ENCODE measurements at regions not wholly inside any gene's neighbourhood (a gene's known extent, or its start where the extent isn't known, plus 50 kb on each side); places are given as distances from the start of the nearest gene placed in this dataset.

- H3K4me1 Mint-ChIP-seq: no peaks in the 10 kb centered on the region
- H3K27ac Mint-ChIP-seq: no peak overlapping the region
- H3K4me3 Mint-ChIP-seq: no peak overlapping the region
- CTCF ChIA-PET: no interaction called here
- no peak for DNase-seq
- peaks cover 5% of the 10 kb centered on the region for H3K36me3 Mint-ChIP-seq
- H3K9me3 Mint-ChIP-seq (ENCODE audit: low read depth): no peaks in the 10 kb centered on the region
- ATAC-seq: no peak
- no peaks in the 10 kb centered on the region for H3K27me3 Mint-ChIP-seq
These were observed 262.8 kb downstream of the LTN1 start for GRCh38 chr21:28729887-28730286.

GRCh38 chr21:28727809-28728208 is 264.9 kb downstream of the LTN1 start:
- DNase-seq (no peak), ATAC-seq (no peak)
- Mint-ChIP-seq H3K4me1 (no peaks in the 10 kb centered on the region), H3K36me3 (peaks cover 7% of the 10 kb centered on the region), H3K4me3 (no peak overlapping the region), H3K27me3 (no peaks in the 10 kb centered on the region), H3K27ac (no peak overlapping the region), H3K9me3 (ENCODE audit: low read depth) (no peaks in the 10 kb centered on the region)
- CTCF ChIA-PET: interaction anchor here (0.9 kb wide), 1 partner anchor 17 kb away, joined by 4 read pairs; no protein-coding TSS in a partner anchor

GRCh38 chr21:28725396-28725795 is 267.3 kb downstream of the LTN1 start:
- no peaks in the 10 kb centered on the region for H3K4me1 Mint-ChIP-seq
- no peaks in the 10 kb centered on the region for H3K27me3 Mint-ChIP-seq
- DNase-seq (no peak), ATAC-seq (no peak)
- CTCF ChIA-PET: interaction anchor here (1.7 kb wide), 1 partner anchor 20 kb away, joined by 6 read pairs; no protein-coding TSS in a partner anchor
- H3K27ac Mint-ChIP-seq: no peak overlapping the region
- H3K4me3 Mint-ChIP-seq: no peak overlapping the region
- H3K9me3 Mint-ChIP-seq (ENCODE audit: low read depth): no peaks in the 10 kb centered on the region
- H3K36me3 Mint-ChIP-seq: peaks cover 4% of the 10 kb centered on the region

- Mint-ChIP-seq H3K4me1 (peaks cover 2% of the 10 kb centered on the region), H3K36me3 (peaks cover 17% of the 10 kb centered on the region), H3K27me3 (no peaks in the 10 kb centered on the region), H3K9me3 (ENCODE audit: low read depth) (peaks cover 12% of the 10 kb centered on the region), H3K4me3 (no peak overlapping the region), H3K27ac (no peak overlapping the region)
- ATAC-seq (no peak), DNase-seq (no peak)
- CTCF ChIA-PET: no interaction called here
These were observed 269.0 kb downstream of the LTN1 start for GRCh38 chr21:28723646-28724045.

GRCh38 chr21:28719723-28720122 is 273.0 kb downstream of the LTN1 start:
- H3K27me3 Mint-ChIP-seq: no peaks in the 10 kb centered on the region
- CTCF ChIA-PET: no interaction called here
- no peak overlapping the region for H3K4me3 Mint-ChIP-seq
- H3K4me1 Mint-ChIP-seq: peaks cover 27% of the 10 kb centered on the region
- H3K9me3 Mint-ChIP-seq (ENCODE audit: low read depth): peaks cover 15% of the 10 kb centered on the region
- no peak for ATAC-seq
- no peak overlapping the region for H3K27ac Mint-ChIP-seq
- no peak for DNase-seq
- peaks cover 32% of the 10 kb centered on the region for H3K36me3 Mint-ChIP-seq

GRCh38 chr21:28714777-28715464 is 277.8 kb downstream of the LTN1 start:
- peaks cover 32% of the 10 kb centered on the region for H3K36me3 Mint-ChIP-seq
- no peak overlapping the region for H3K27ac Mint-ChIP-seq
- H3K4me1 Mint-ChIP-seq: peaks cover 27% of the 10 kb centered on the region
- CTCF ChIA-PET: no interaction called here
- ATAC-seq: no peak
- no peaks in the 10 kb centered on the region for H3K27me3 Mint-ChIP-seq
- H3K9me3 Mint-ChIP-seq (ENCODE audit: low read depth): peaks cover 14% of the 10 kb centered on the region
- DNase-seq: no peak
- H3K4me3 Mint-ChIP-seq: no peak overlapping the region

GRCh38 chr21:28712411-28712810 is 280.3 kb downstream of the LTN1 start:
- Mint-ChIP-seq H3K4me3 (no peak overlapping the region), H3K27ac (no peak overlapping the region), H3K9me3 (ENCODE audit: low read depth) (no peaks in the 10 kb centered on the region), H3K27me3 (no peaks in the 10 kb centered on the region), H3K36me3 (peaks cover 17% of the 10 kb centered on the region), H3K4me1 (peaks cover 15% of the 10 kb centered on the region)
- no peak for ATAC-seq
- DNase-seq: no peak
- CTCF ChIA-PET: no interaction called here

- Mint-ChIP-seq H3K4me1 (no peaks in the 10 kb centered on the region), H3K9me3 (ENCODE audit: low read depth) (peaks cover 7% of the 10 kb centered on the region), H3K27me3 (no peaks in the 10 kb centered on the region), H3K36me3 (peaks cover 12% of the 10 kb centered on the region), H3K4me3 (no peak overlapping the region), H3K27ac (no peak overlapping the region)
- ATAC-seq: no peak
- DNase-seq: no peak
- CTCF ChIA-PET: no interaction called here
These were observed 287.1 kb downstream of the LTN1 start for GRCh38 chr21:28705616-28706015.

GRCh38 chr21:28704746-28705145 is 287.9 kb downstream of the LTN1 start:
- Mint-ChIP-seq H3K9me3 (ENCODE audit: low read depth) (peaks cover 7% of the 10 kb centered on the region), H3K4me1 (no peaks in the 10 kb centered on the region), H3K27me3 (no peaks in the 10 kb centered on the region)

GRCh38 chr21:28703861-28704260 is 288.8 kb downstream of the LTN1 start:
- no peaks in the 10 kb centered on the region for H3K27me3 Mint-ChIP-seq
- CTCF ChIA-PET: no interaction called here
- no peaks in the 10 kb centered on the region for H3K4me1 Mint-ChIP-seq
- H3K36me3 Mint-ChIP-seq: peaks cover 11% of the 10 kb centered on the region
- DNase-seq (no peak), ATAC-seq (no peak)
- H3K4me3 Mint-ChIP-seq: no peak overlapping the region
- no peak overlapping the region for H3K27ac Mint-ChIP-seq
- H3K9me3 Mint-ChIP-seq (ENCODE audit: low read depth): peaks cover 7% of the 10 kb centered on the region

More at GRCh38 chr21:28704746-28705145, 287.9 kb downstream of the LTN1 start:
- no peak overlapping the region for H3K27ac Mint-ChIP-seq
- no peak for ATAC-seq
- no peak overlapping the region for H3K4me3 Mint-ChIP-seq
- no peak for DNase-seq
- CTCF ChIA-PET: no interaction called here
- H3K36me3 Mint-ChIP-seq: peaks cover 14% of the 10 kb centered on the region

GRCh38 chr21:28699596-28700259 is 292.9 kb downstream of the LTN1 start:
- peaks cover 10% of the 10 kb centered on the region for H3K9me3 Mint-ChIP-seq (ENCODE audit: low read depth)
- no peak overlapping the region for H3K27ac Mint-ChIP-seq
- no peaks in the 10 kb centered on the region for H3K4me1 Mint-ChIP-seq
- H3K4me3 Mint-ChIP-seq: no peak overlapping the region
- DNase-seq: no peak
- no peak for ATAC-seq
- CTCF ChIA-PET: no interaction called here
- peaks cover 14% of the 10 kb centered on the region for H3K36me3 Mint-ChIP-seq
- no peaks in the 10 kb centered on the region for H3K27me3 Mint-ChIP-seq

GRCh38 chr21:28699186-28699585 is 293.5 kb downstream of the LTN1 start:
- Mint-ChIP-seq H3K4me1 (no peaks in the 10 kb centered on the region), H3K27ac (no peak overlapping the region), H3K4me3 (no peak overlapping the region), H3K27me3 (no peaks in the 10 kb centered on the region), H3K9me3 (ENCODE audit: low read depth) (peaks cover 10% of the 10 kb centered on the region), H3K36me3 (peaks cover 15% of the 10 kb centered on the region)
- DNase-seq (no peak), ATAC-seq (no peak)
- CTCF ChIA-PET: no interaction called here

- Mint-ChIP-seq H3K9me3 (ENCODE audit: low read depth) (peaks cover 3% of the 10 kb centered on the region), H3K4me1 (no peaks in the 10 kb centered on the region), H3K27ac (no peak overlapping the region), H3K27me3 (no peaks in the 10 kb centered on the region), H3K36me3 (peaks cover 11% of the 10 kb centered on the region), H3K4me3 (no peak overlapping the region)
- no peak for DNase-seq
- no peak for ATAC-seq
- CTCF ChIA-PET: no interaction called here
These were observed 295.8 kb downstream of the LTN1 start for GRCh38 chr21:28696844-28697410.

GRCh38 chr21:28693476-28693875 is 299.2 kb downstream of the LTN1 start:
- CTCF ChIA-PET: no interaction called here
- no peaks in the 10 kb centered on the region for H3K4me1 Mint-ChIP-seq
- no peaks in the 10 kb centered on the region for H3K27me3 Mint-ChIP-seq
- H3K27ac Mint-ChIP-seq: no peak overlapping the region
- peaks cover 9% of the 10 kb centered on the region for H3K36me3 Mint-ChIP-seq
- H3K4me3 Mint-ChIP-seq: no peak overlapping the region
- no peak for ATAC-seq
- peaks cover 3% of the 10 kb centered on the region for H3K9me3 Mint-ChIP-seq (ENCODE audit: low read depth)
- DNase-seq: no peak

Measured in activated CD8-positive, alpha-beta memory T cell treated with anti-CD3 and anti-CD28 coated beads, Interleukin-2, amount 10 ng/mL, durations not matched to agents 7 days and 5 days (primary cell).